ENCODE measurements at regions not wholly inside any gene's neighbourhood (a gene's known extent, or its start where the extent isn't known, plus 50 kb on each side); places are given as distances from the start of the nearest gene placed in this dataset.

DNA sequence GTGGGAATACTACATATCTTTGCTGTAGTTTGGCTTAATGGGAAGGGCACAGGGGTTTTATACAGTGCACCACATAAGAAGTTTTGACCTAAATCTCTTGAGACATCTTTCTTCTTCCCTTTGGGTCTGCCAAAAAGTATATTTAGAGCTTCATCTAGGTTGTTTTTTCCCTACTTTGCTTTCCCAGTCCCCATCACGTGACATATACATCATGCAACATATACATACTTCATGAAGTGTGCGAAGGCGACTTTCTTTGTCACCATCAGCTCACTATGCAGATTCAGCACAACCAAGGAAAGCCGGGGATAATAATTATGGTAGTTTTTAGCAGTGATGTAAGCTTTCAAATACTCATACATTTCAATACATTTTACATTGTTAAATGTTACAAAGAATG is 177.1 kb upstream of the PPP1R3A start:
- H4K20me1 ChIP-seq (ENCODE audit: insufficient read depth, low read length), result no peaks in the 10 kb centered on the region
- Mint-ChIP-seq H3K9me3 (peaks cover 0 to 3% (median 0%) of the 10 kb centered on the region in 7 donors), H3K27me3 (ENCODE audit: low read depth in 3 of 3) (peaks cover 14 to 32% (median 22%) of the 10 kb centered on the region in 3 donors), H3K4me3 (no peak overlapping the region), H3K36me3 (no peaks in the 10 kb centered on the region), H3K4me1 (no peaks in the 10 kb centered on the region), H3K27ac (no peak overlapping the region)
- H3K4me3 ChIP-seq (replicated peaks in 1 of 3; ENCODE audit: low read depth in 2 of 3, low read length in 3 of 3), result no peak overlapping the region
- H3K36me3 ChIP-seq (replicated peaks in 1 of 2; ENCODE audit: control insufficient read depth in 1 of 2, insufficient read depth in 2 of 2, low read length in 2 of 2), result no peaks in the 10 kb centered on the region
- H3K27me3 ChIP-seq (ENCODE audit: control insufficient read depth in 2 of 2, insufficient read depth in 2 of 2, low read length in 2 of 2), result peaks cover 20 to 31% of the 10 kb centered on the region in 2 donors
- DNase-seq, result no peak
- WGBS (ENCODE audit: insufficient coverage), result no CpG with 5 or more reads among the region's 4 CpGs
- no peak overlapping the region for H3K27ac ChIP-seq (ENCODE audit: low read depth in 1 of 2, low read length in 2 of 2)
- H3K9ac ChIP-seq (ENCODE audit: insufficient read depth, low read length, poor library complexity, severe bottlenecking), result no peak overlapping the region
- no peaks in the 10 kb centered on the region for H3K4me1 ChIP-seq (ENCODE audit: control insufficient read depth in 1 of 2, insufficient read depth in 2 of 2, low read length in 2 of 2)
- no peaks in the 10 kb centered on the region for H3K9me3 ChIP-seq (replicated peaks in 1 of 2; ENCODE audit: control insufficient read depth in 1 of 2, insufficient read depth in 1 of 2, low read length in 2 of 2)
- no peaks in the 10 kb centered on the region for H3K79me2 ChIP-seq (ENCODE audit: insufficient read depth, low read length)
- H3K4me2 ChIP-seq (replicated peaks; ENCODE audit: extremely low read depth, low read length, poor library complexity, severe bottlenecking), result no peak overlapping the region
- TF ChIP-seq, protein P1, sequence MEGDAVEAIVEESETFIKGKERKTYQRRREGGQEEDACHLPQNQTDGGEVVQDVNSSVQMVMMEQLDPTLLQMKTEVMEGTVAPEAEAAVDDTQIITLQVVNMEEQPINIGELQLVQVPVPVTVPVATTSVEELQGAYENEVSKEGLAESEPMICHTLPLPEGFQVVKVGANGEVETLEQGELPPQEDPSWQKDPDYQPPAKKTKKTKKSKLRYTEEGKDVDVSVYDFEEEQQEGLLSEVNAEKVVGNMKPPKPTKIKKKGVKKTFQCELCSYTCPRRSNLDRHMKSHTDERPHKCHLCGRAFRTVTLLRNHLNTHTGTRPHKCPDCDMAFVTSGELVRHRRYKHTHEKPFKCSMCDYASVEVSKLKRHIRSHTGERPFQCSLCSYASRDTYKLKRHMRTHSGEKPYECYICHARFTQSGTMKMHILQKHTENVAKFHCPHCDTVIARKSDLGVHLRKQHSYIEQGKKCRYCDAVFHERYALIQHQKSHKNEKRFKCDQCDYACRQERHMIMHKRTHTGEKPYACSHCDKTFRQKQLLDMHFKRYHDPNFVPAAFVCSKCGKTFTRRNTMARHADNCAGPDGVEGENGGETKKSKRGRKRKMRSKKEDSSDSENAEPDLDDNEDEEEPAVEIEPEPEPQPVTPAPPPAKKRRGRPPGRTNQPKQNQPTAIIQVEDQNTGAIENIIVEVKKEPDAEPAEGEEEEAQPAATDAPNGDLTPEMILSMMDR (IDR thresholded peaks at IDR 0.05), result no peak
- H2AFZ ChIP-seq (ENCODE audit: insufficient read depth, low read depth, low read length, poor library complexity, severe bottlenecking), result no peak overlapping the region
- intact Hi-C loops (cut with micrococcal nuclease), result no loop called here

DNA sequence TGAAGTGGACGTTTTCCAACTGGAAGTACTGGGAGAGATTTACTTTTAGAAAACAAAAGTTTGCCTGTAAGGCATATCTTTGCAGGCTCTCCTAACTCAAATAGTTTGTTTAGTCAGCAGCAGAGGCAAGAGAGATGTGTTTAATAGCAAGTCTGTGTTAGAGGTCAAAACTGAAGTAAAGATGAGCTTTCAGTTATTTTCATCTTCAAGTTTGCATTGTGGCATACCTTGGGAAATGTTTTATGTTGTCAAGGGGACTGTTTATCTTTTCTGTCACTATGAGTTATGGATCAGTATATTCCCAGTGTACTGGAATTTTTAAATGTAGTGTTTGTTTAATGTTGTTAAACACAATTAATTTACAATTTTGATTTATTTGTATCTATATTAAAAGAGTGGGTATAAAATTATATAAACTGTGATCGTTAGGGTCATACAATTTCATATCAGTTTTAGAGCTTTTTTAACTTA is 169.7 kb upstream of the PPP1R3A start:
- TF ChIP-seq, protein P1 (IDR thresholded peaks at IDR 0.05), result no peak
- Histone ChIP-seq H3K27ac (ENCODE audit: low read depth in 1 of 2, low read length in 2 of 2) (no peak overlapping the region), H3K79me2 (ENCODE audit: insufficient read depth, low read length) (no peaks in the 10 kb centered on the region), H3K4me2 (replicated peaks; ENCODE audit: extremely low read depth, low read length, poor library complexity, severe bottlenecking) (no peak overlapping the region), H3K27me3 (ENCODE audit: control insufficient read depth in 2 of 2, insufficient read depth in 2 of 2, low read length in 2 of 2) (peaks cover 85 to 90% of the 10 kb centered on the region in 2 donors), H3K36me3 (replicated peaks in 1 of 2; ENCODE audit: control insufficient read depth in 1 of 2, insufficient read depth in 2 of 2, low read length in 2 of 2) (no peaks in the 10 kb centered on the region), H3K9ac (ENCODE audit: insufficient read depth, low read length, poor library complexity, severe bottlenecking) (no peak overlapping the region), H2AFZ (ENCODE audit: insufficient read depth, low read depth, low read length, poor library complexity, severe bottlenecking) (no peak overlapping the region), H3K4me3 (replicated peaks in 1 of 3; ENCODE audit: low read depth in 2 of 3, low read length in 3 of 3) (no peak overlapping the region), H4K20me1 (ENCODE audit: insufficient read depth, low read length) (no peaks in the 10 kb centered on the region), H3K9me3 (replicated peaks in 1 of 2; ENCODE audit: control insufficient read depth in 1 of 2, insufficient read depth in 1 of 2, low read length in 2 of 2) (peaks cover 0 to 24% of the 10 kb centered on the region in 2 donors), H3K4me1 (ENCODE audit: control insufficient read depth in 1 of 2, insufficient read depth in 2 of 2, low read length in 2 of 2) (peaks cover 35 to 36% of the 10 kb centered on the region in 2 donors)
- DNase-seq, result no peak
- Mint-ChIP-seq H3K9me3 (peaks cover 0 to 26% (median 12%) of the 10 kb centered on the region in 7 donors), H3K27me3 (ENCODE audit: low read depth in 3 of 3) (peaks cover 71 to 82% (median 78%) of the 10 kb centered on the region in 3 donors), H3K4me3 (peak overlapping the region in 1 of 2 donors; percentile 86), H3K4me1 (peaks cover 36% of the 10 kb centered on the region), H3K27ac (no peak overlapping the region), H3K36me3 (peaks cover 6 to 18% of the 10 kb centered on the region in 2 donors)
- WGBS (ENCODE audit: insufficient coverage), result no CpG with 5 or more reads among the region's 2 CpGs
- intact Hi-C loops (cut with micrococcal nuclease), result no loop called here
